ENCODE measurements at regions not wholly inside any gene's neighbourhood (a gene's known extent, or its start where the extent isn't known, plus 50 kb on each side); places are given as distances from the start of the nearest gene placed in this dataset.
"Not testable (repeated sequence)": the region's sequence is repeated elsewhere in the genome, so short reads cannot be mapped to it uniquely, and the experiment has no call there.

DNA sequence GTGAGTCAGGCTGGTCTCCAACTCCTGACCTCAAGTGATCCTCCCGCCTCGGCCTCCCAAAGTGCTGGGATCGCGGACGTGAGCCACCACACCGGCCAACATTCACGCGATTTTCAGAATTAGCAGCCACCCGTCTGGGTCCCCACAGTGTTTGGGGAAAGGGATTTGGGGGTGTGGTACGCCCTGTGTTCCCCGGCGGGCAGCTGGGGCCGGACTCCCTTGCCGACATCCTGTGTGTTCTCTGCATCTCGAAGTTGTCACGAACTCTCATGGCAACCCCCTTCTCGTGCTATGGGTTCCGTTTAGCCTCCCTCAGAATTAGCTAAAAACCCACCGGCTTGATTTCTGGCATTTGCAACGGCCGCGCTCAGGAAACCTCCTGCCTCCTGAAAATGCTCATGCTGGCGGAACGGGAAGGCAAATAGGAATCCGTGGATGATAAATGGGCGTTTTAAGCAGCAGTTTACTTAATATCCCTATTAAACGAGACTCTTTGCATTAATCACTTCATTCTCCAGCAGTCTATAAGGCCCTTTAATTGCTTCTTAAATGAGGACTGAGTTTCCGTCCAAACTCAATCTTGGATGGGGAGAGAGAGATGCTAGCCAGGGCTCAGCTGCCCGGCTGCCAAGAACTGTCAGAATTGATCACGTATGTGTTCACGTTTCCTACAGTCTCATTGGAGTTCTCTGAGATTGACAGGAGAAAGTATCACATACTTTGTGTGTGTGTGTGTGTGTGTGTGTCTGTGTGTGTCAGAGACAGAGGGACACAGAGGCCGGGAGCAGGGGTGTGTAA is 78.9 kb upstream of the PPP2R3B start (continued):
- TF ChIP-seq, protein P1, sequence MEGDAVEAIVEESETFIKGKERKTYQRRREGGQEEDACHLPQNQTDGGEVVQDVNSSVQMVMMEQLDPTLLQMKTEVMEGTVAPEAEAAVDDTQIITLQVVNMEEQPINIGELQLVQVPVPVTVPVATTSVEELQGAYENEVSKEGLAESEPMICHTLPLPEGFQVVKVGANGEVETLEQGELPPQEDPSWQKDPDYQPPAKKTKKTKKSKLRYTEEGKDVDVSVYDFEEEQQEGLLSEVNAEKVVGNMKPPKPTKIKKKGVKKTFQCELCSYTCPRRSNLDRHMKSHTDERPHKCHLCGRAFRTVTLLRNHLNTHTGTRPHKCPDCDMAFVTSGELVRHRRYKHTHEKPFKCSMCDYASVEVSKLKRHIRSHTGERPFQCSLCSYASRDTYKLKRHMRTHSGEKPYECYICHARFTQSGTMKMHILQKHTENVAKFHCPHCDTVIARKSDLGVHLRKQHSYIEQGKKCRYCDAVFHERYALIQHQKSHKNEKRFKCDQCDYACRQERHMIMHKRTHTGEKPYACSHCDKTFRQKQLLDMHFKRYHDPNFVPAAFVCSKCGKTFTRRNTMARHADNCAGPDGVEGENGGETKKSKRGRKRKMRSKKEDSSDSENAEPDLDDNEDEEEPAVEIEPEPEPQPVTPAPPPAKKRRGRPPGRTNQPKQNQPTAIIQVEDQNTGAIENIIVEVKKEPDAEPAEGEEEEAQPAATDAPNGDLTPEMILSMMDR (IDR thresholded peaks at IDR 0.05; ENCODE audit: control extremely low read depth in 1 of 3, insufficient read depth in 1 of 3, low read depth in 1 of 3, low read length in 3 of 3) = no peak
- TF ChIP-seq TCF12 (IDR thresholded peaks at IDR 0.05; ENCODE audit: low read depth, low read length) = no peak

DNA sequence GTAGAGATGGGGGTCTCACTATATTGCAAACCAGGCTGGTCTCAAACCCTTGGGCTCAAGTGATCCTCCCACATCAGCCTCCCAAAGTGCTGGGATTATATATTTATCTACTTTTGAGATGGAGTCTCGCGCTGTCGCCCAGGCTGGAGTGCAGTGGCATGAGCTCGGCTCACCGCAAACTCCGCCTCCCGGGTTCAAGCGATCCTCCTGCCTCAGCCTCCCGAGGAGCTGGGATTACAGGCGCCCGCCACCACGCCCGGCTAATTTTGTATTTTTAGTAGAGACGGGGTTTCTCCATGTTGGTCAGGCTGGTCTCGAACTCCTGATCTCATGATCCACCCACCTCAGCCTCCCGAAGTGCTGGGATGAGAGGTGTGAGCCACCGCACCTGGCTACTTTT is 80.1 kb upstream of the PPP2R3B start:
- H3K56ac ChIP-seq (replicated peaks; ENCODE audit: insufficient read length, low read depth, low read length); DNase-seq (ENCODE audit: low read depth in 1 of 2, low spot score in 2 of 2); H4K91ac ChIP-seq (replicated peaks; ENCODE audit: insufficient read length, low read length); H2AK5ac ChIP-seq (ENCODE audit: low read depth, low read length); H2BK120ac ChIP-seq (replicated peaks; ENCODE audit: low read depth, low read length); H2BK5ac ChIP-seq (ENCODE audit: low read depth, low read length); H3K18ac ChIP-seq (ENCODE audit: extremely low read depth, low read length); H4K5ac ChIP-seq (ENCODE audit: insufficient read length, low read depth, low read length); H3K4ac ChIP-seq (replicated peaks; ENCODE audit: insufficient read length, low read depth, low read length); H2BK12ac ChIP-seq (ENCODE audit: low read depth, low read length); H3K14ac ChIP-seq (ENCODE audit: insufficient read length); POLR2A ChIA-PET (ENCODE audit: partially characterized antibody); H3K36me3 ChIP-seq (ENCODE audit: control insufficient read depth in 2 of 4, insufficient read depth in 4 of 4, low read length in 3 of 4); H4K8ac ChIP-seq (ENCODE audit: extremely low read depth, insufficient read depth, low read length); H3K27ac ChIP-seq (ENCODE audit: low read depth, low read length); CTCF ChIA-PET (ENCODE audit: partially characterized antibody); H2BK20ac ChIP-seq (ENCODE audit: low read length); H3K4me2 ChIP-seq (ENCODE audit: insufficient read depth in 1 of 2, low read depth in 2 of 2, low read length in 2 of 2); H3K79me2 ChIP-seq (ENCODE audit: control insufficient read depth in 1 of 2, insufficient read depth in 2 of 2, low read length in 2 of 2); H3K79me1 ChIP-seq (ENCODE audit: low read depth, low read length); H3K9me3 ChIP-seq (ENCODE audit: insufficient read depth in 2 of 2, low read depth in 1 of 2, low read length in 1 of 2); H2AFZ ChIP-seq (ENCODE audit: low read length); H3K4me3 ChIP-seq (ENCODE audit: extremely low read depth in 1 of 4, insufficient read depth in 2 of 4, low read depth in 3 of 4, low read length in 4 of 4); FAIRE-seq; H2BK15ac ChIP-seq (ENCODE audit: low read length); H3K4me1 ChIP-seq (replicated peaks in 1 of 4; ENCODE audit: control insufficient read depth in 3 of 4, insufficient read depth in 4 of 4, low read length in 3 of 4); H3K23ac ChIP-seq (ENCODE audit: insufficient read length); H3K27me3 ChIP-seq (replicated peaks in 1 of 4; ENCODE audit: control insufficient read depth in 3 of 4, extremely low read depth in 1 of 4, insufficient read depth in 3 of 4, low read length in 3 of 4); H3K23me2 ChIP-seq (ENCODE audit: low read depth, low read length); H3K9ac ChIP-seq (replicated peaks in 1 of 4; ENCODE audit: extremely low read depth in 1 of 4, low read depth in 3 of 4, low read length in 3 of 4); H4K20me1 ChIP-seq (replicated peaks in 1 of 2; ENCODE audit: control insufficient read depth in 1 of 2, insufficient read depth in 2 of 2, low read length in 2 of 2): not testable (repeated sequence)
- WGBS, 2 experiments (ENCODE audit: extremely low coverage in 1 of 2, insufficient coverage in 1 of 2, insufficient read length in 1 of 2, insufficient replicate concordance in 2 of 2, low coverage in 1 of 2, low lambda C conversion rate in 2 of 2, missing lambda C conversion rate in 1 of 2) = 95% methylated on average over 17 of the region's 17 CpGs; no CpG with 5 or more reads in 1 of the 2 experiments
